IMR-90 (cell line): ENCODE measurements at regions not wholly inside any gene's neighbourhood (a gene's known extent, or its start where the extent isn't known, plus 50 kb on each side); places are given as distances from the start of the nearest gene placed in this dataset.

Source experiments
- ATAC-seq: fragments of 200-7000 bp; cut with Tn5 transposase; 2 replicates; pipeline ENCODE4 v1.9.1; 2020; ENCODE audit warnings: low read depth, mild to moderate bottlenecking, moderate library complexity
- BruUV-seq: library from RNA; stranded (reverse); fragments of 400-500 nt; replicated peaks from 2 replicates; lab custom pipeline; 2021; lab: Mats Ljungman, UMichigan
- CTCF ChIA-PET: fragments of 300-600 bp; formaldehyde crosslinking; extraction: SDS; loops from one replicate; lab custom pipeline; 2021; ENCODE audit warnings: antibody characterized with exemption; lab: Yijun Ruan, JAX
- POLR2A ChIA-PET: fragments of 300-600 bp; sonication (Branson Sonifier 250); formaldehyde crosslinking; loops from one replicate; lab custom pipeline; 2022; ENCODE audit warnings: antibody characterized with exemption; ENCODE audit not compliant: unreplicated experiment; lab: Charles Lee
- DNase-seq: peaks from one replicate; pipeline ENCODE4 v3.0.0; 2013
- H2AFZ ChIP-seq: replicated peaks from 2 replicates; pipeline ENCODE3; 2013; ENCODE audit warnings: low read length, mild to moderate bottlenecking; ENCODE audit not compliant: poor library complexity
- H2AK5ac ChIP-seq: 2 replicates; pipeline ENCODE4 v1.6.1; 2013; ENCODE audit warnings: low read depth, low read length, inconsistent platforms
- H2AK9ac ChIP-seq: replicated peaks from 2 replicates; pipeline ENCODE3; 2013; ENCODE audit warnings: mild to moderate bottlenecking, low read depth, low read length, moderate library complexity; ENCODE audit not compliant: poor library complexity
- H2BK120ac ChIP-seq: 2 replicates; pipeline ENCODE4 v1.6.1; 2013; ENCODE audit warnings: low read depth, low read length, inconsistent platforms
- H2BK15ac ChIP-seq: 3 replicates; pipeline ENCODE4 v1.6.1; 2013; ENCODE audit warnings: low read depth, low read length, inconsistent platforms
- H2BK20ac ChIP-seq: 2 replicates; pipeline ENCODE4 v1.6.1; 2013; ENCODE audit warnings: low read depth, mild to moderate bottlenecking, inconsistent platforms, low read length, moderate library complexity
- H2BK5ac ChIP-seq: 2 replicates; pipeline ENCODE4 v1.6.1; 2013; ENCODE audit warnings: mild to moderate bottlenecking, low read depth, low read length, inconsistent platforms; ENCODE audit not compliant: poor library complexity, severe bottlenecking
- H3K14ac ChIP-seq: replicated peaks from 2 replicates; pipeline ENCODE4 v1.6.1; 2013; ENCODE audit warnings: low read depth, low read length, inconsistent platforms
- H3K18ac ChIP-seq: 2 replicates; pipeline ENCODE4 v1.6.1; 2013; ENCODE audit warnings: low read depth, low read length, control low read depth
- H3K23ac ChIP-seq: 2 replicates; pipeline ENCODE4 v1.6.1; 2013; ENCODE audit warnings: low read depth, low read length, inconsistent platforms
- H3K27ac ChIP-seq: 2 replicates; pipeline ENCODE4 v1.5.1; 2013; ENCODE audit warnings: mild to moderate bottlenecking, control low read depth, low read length; ENCODE audit not compliant: insufficient read depth
- H3K27me3 ChIP-seq: 2 replicates; pipeline ENCODE4 v1.6.1; 2013; ENCODE audit warnings: low read length; ENCODE audit not compliant: control insufficient read depth, insufficient read depth
- H3K36me3 ChIP-seq: 2 replicates; pipeline ENCODE4 v1.6.1; 2013; ENCODE audit warnings: low read length, mixed read lengths; ENCODE audit not compliant: control insufficient read depth, insufficient read depth
- H3K4ac ChIP-seq: 2 replicates; pipeline ENCODE4 v1.6.1; 2013; ENCODE audit warnings: low read depth, low read length, inconsistent platforms
- H3K4me1 ChIP-seq: 2 replicates; pipeline ENCODE4 v1.6.1; 2013; ENCODE audit warnings: low read length, mixed read lengths; ENCODE audit not compliant: control insufficient read depth, insufficient read depth
- H3K4me2 ChIP-seq: 2 replicates; pipeline ENCODE4 v1.6.1; 2013; ENCODE audit warnings: low read depth, mild to moderate bottlenecking, control low read depth, low read length, moderate library complexity
- H3K4me3 ChIP-seq: 2 replicates; pipeline ENCODE4 v1.5.1; 2013; ENCODE audit warnings: low read depth, mild to moderate bottlenecking, control low read depth, low read length, moderate library complexity; ENCODE audit not compliant: insufficient read depth
- H3K56ac ChIP-seq: 2 replicates; pipeline ENCODE4 v1.6.1; 2013; ENCODE audit warnings: low read length, inconsistent platforms; ENCODE audit not compliant: insufficient read depth; ENCODE audit errors: extremely low read depth
- H3K79me1 ChIP-seq, 2 experiments: 2 replicates each; pipeline ENCODE4 v1.6.1; 2013; ENCODE audit warnings: low read length in 2 of 2, inconsistent platforms in 1 of 2, low read depth in 1 of 2
- H3K9ac ChIP-seq: 2 replicates; pipeline ENCODE4 v1.6.1; 2013; ENCODE audit warnings: low read depth, low read length, control low read depth
- H3K9me1 ChIP-seq: 2 replicates; pipeline ENCODE4 v1.6.1; 2013; ENCODE audit warnings: low read length, inconsistent platforms; ENCODE audit not compliant: insufficient read depth
- H3K9me3 ChIP-seq: 2 replicates; pipeline ENCODE4 v1.6.1; 2013; ENCODE audit warnings: low read length; ENCODE audit not compliant: control insufficient read depth, insufficient read depth
- H4K20me1 ChIP-seq: 2 replicates; pipeline ENCODE4 v1.6.1; 2013; ENCODE audit warnings: low read length, inconsistent platforms; ENCODE audit not compliant: insufficient read depth
- H4K5ac ChIP-seq: 2 replicates; pipeline ENCODE4 v1.6.1; 2013; ENCODE audit warnings: mild to moderate bottlenecking, low read depth, low read length, control low read depth
- H4K8ac ChIP-seq, 2 experiments: 2 replicates each; pipeline ENCODE4 v1.6.1; 2013; ENCODE audit warnings: low read depth in 2 of 2, low read length in 2 of 2, control low read depth in 1 of 2, inconsistent platforms in 1 of 2
- H4K91ac ChIP-seq: 2 replicates; pipeline ENCODE4 v1.6.1; 2013; ENCODE audit warnings: low read depth, low read length, inconsistent platforms; ENCODE audit not compliant: insufficient read depth
- CEBPB ChIP-seq: IDR thresholded peaks from 2 replicates; pipeline ENCODE4 v1.6.1; 2012; ENCODE audit warnings: low read depth, low read length, improper control_type of control experiment
- MAFK ChIP-seq: IDR thresholded peaks from 2 replicates; pipeline ENCODE4 v1.6.1; 2012; ENCODE audit warnings: low read depth, low read length, improper control_type of control experiment
- RCOR1 ChIP-seq: IDR thresholded peaks from 2 replicates; pipeline ENCODE4 v1.6.1; 2012; ENCODE audit warnings: mild to moderate bottlenecking, low read length, improper control_type of control experiment; ENCODE audit not compliant: insufficient replicate concordance
- WGBS, 2 experiments: methylation state at CpG; one replicate each; pipeline versions ENCODE4 v1.1.5 to v1.1.7; 2013; ENCODE audit warnings: missing lambda C conversion rate in 2 of 2; ENCODE audit not compliant: insufficient read length in 1 of 2; ENCODE audit errors: extremely low coverage in 2 of 2; 5-methylcytosine and 5-hydroxymethylcytosine counted together
- dilution Hi-C: fragments of 300-500 bp; cut with HindIII; formaldehyde crosslinking; loops from one replicate; pipeline ENCODE4 v1.14.3; 2018; ENCODE audit warnings: low sequenced_read_pairs; ENCODE audit not compliant: unreplicated experiment
- in situ Hi-C: fragments of 300-500 bp; cut with MboI; formaldehyde crosslinking; loops from 3 replicates; pipeline ENCODE4 v1.14.3; 2019; ENCODE audit warnings: low sequenced_read_pairs, inconsistent platforms, mixed read lengths
- intact Hi-C: fragments of 100-400 bp; cut with micrococcal nuclease; formaldehyde crosslinking; loops from 2 replicates; pipeline ENCODE4 v1.10.0; 2022
- TF ChIP-seq, protein P1 (sequence below): conservative IDR thresholded peaks from 2 replicates; pipeline ENCODE4 v1.5.1; 2012; ENCODE audit warnings: mild to moderate bottlenecking, low read depth, low read length, improper control_type of control experiment

DNA sequence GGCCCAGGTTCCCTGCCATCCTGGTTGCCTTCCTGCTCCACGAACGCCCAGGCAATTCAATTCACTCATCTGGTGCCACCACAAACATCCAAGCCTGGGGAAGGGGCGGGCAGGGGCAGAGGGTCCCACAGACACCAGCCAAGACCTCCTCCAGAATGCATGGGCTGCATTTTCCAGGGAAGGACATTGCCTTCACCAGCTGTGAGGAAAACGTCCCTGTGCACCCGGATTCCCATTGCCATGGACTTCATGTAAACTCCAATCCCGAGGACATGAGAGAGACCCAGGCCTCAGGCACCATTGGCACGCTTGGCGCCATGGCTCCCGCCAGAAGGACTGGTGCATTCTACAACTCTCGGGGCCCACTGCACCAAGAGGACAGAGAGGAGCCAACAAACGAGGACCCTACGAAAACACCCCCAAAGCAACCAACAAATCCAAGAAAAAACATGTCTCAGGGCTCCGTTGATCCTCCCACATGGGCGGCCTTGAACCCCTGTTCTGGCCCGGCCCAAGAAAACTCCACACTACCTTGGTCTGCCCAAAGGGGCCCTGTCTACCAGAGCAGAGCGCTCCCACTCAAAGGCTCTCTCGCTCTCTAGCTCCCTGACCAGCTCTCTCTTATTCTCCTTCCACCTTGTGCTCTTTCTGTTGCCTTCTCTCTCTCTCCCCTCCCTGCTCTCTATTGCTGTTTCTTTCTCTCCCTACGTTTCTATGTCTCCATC is 183.9 kb downstream of the ALG10 start:
- Histone ChIP-seq H2BK120ac (no peak overlapping the region), H3K4me2 (no peak overlapping the region), H3K36me3 (no peaks in the 10 kb centered on the region), H4K20me1 (no peaks in the 10 kb centered on the region), H3K56ac (no peak overlapping the region), H2BK20ac (no peak overlapping the region), H3K79me1 (no peaks in the 10 kb centered on the region), H3K27me3 (no peaks in the 10 kb centered on the region), H4K91ac (no peak overlapping the region), H2AK5ac (no peak overlapping the region), H3K27ac (no peak overlapping the region), H3K4ac (no peak overlapping the region), H3K4me1 (no peaks in the 10 kb centered on the region), H2BK15ac (no peak overlapping the region), H4K5ac (no peak overlapping the region), H3K9me3 (peaks cover 60% of the 10 kb centered on the region), H2BK5ac (no peak overlapping the region), H3K18ac (no peak overlapping the region), H2AFZ (no peak overlapping the region), H3K23ac (no peak overlapping the region), H4K8ac (no peak overlapping the region), H3K9ac (no peak overlapping the region), H2AK9ac (no peak overlapping the region), H3K4me3 (no peak overlapping the region), H3K9me1 (no peaks in the 10 kb centered on the region), H3K14ac (no peak overlapping the region)
- in situ Hi-C loops (no loop called here), dilution Hi-C loops (no loop called here), intact Hi-C loops (no loop called here)
- BruUV-seq, result no TSS peak
- no peak for DNase-seq
- CTCF ChIA-PET, result no interaction called here
- POLR2A ChIA-PET, result no interaction called here
- no peak for TF ChIP-seq MAFK
- no peak for TF ChIP-seq RCOR1
- TF ChIP-seq, protein P1, sequence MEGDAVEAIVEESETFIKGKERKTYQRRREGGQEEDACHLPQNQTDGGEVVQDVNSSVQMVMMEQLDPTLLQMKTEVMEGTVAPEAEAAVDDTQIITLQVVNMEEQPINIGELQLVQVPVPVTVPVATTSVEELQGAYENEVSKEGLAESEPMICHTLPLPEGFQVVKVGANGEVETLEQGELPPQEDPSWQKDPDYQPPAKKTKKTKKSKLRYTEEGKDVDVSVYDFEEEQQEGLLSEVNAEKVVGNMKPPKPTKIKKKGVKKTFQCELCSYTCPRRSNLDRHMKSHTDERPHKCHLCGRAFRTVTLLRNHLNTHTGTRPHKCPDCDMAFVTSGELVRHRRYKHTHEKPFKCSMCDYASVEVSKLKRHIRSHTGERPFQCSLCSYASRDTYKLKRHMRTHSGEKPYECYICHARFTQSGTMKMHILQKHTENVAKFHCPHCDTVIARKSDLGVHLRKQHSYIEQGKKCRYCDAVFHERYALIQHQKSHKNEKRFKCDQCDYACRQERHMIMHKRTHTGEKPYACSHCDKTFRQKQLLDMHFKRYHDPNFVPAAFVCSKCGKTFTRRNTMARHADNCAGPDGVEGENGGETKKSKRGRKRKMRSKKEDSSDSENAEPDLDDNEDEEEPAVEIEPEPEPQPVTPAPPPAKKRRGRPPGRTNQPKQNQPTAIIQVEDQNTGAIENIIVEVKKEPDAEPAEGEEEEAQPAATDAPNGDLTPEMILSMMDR, result no peak
- TF ChIP-seq CEBPB, result no peak
- 65% methylated on average over 5 of the region's 18 CpGs; no CpG with 5 or more reads in 1 of the 2 experiments for WGBS, 2 experiments
- ATAC-seq, result no peak
